SU-DHL-6 (cell line): ENCODE measurements at regions not wholly inside any gene's neighbourhood (a gene's known extent, or its start where the extent isn't known, plus 50 kb on each side); places are given as distances from the start of the nearest gene placed in this dataset.

ENCODE experiments used
- H2AFZ ChIP-seq: fragments of 200-600 bp; sonication (generic); 2 replicates; pipeline ENCODE4 v1.6.1; 2014; ENCODE audit warnings: low read depth, mild to moderate bottlenecking, moderate library complexity, mixed read lengths, antibody characterized with exemption, low read length; ENCODE audit not compliant: severe bottlenecking
- H3F3A ChIP-seq: fragments of 200-600 bp; shearing (Covaris generic); 2 replicates; pipeline ENCODE4 v1.6.0; 2016; ENCODE audit warnings: antibody characterized with exemption, mild to moderate bottlenecking; ENCODE audit not compliant: insufficient read depth
- H3K27ac ChIP-seq: fragments of 200-600 bp; sonication (generic); 2 replicates; pipeline ENCODE4 v1.5.1; 2016; ENCODE audit warnings: low read depth, mild to moderate bottlenecking, low read length, moderate library complexity, mixed read lengths
- H3K27me3 ChIP-seq: fragments of 200-600 bp; sonication (generic), shearing (Covaris generic); 2 replicates; pipeline ENCODE4 v1.6.0; 2014; ENCODE audit warnings: mild to moderate bottlenecking, low read length
- H3K36me3 ChIP-seq: fragments of 200-600 bp; sonication (generic); 2 replicates; pipeline ENCODE4 v1.6.1; 2014; ENCODE audit warnings: mild to moderate bottlenecking, low read length, mixed read lengths
- H3K4me2 ChIP-seq: fragments of 300-600, 200-600 bp; shearing (Covaris generic), sonication (generic); 2 replicates; pipeline ENCODE4 v1.6.0; 2014; ENCODE audit warnings: low read length, low read depth, mild to moderate bottlenecking; ENCODE audit not compliant: poor library complexity, severe bottlenecking
- H3K4me3 ChIP-seq: fragments of 200-600 bp; sonication (generic); 2 replicates; pipeline ENCODE4 v1.5.1; 2014; ENCODE audit warnings: antibody characterized with exemption, low read length, mild to moderate bottlenecking, mixed read lengths; ENCODE audit not compliant: insufficient read depth, poor library complexity, severe bottlenecking
- H3K79me2 ChIP-seq: fragments of 200-600 bp; sonication (generic); 2 replicates; pipeline ENCODE4 v1.6.1; 2014; ENCODE audit warnings: mild to moderate bottlenecking, low read length, moderate library complexity; ENCODE audit not compliant: insufficient read depth
- H3K9ac ChIP-seq: fragments of 200-600 bp; sonication (generic); 2 replicates; pipeline ENCODE4 v1.7.0; 2014; ENCODE audit warnings: mild to moderate bottlenecking, low read length
- H3K9me2 ChIP-seq: fragments of 200-600 bp; sonication (generic); replicated peaks from 2 replicates; pipeline ENCODE4 v1.6.1; 2014; ENCODE audit warnings: low read length; ENCODE audit not compliant: insufficient read depth
- H3K9me3 ChIP-seq: fragments of 200-600 bp; sonication (generic); 2 replicates; pipeline ENCODE4 v1.6.1; 2014; ENCODE audit warnings: low read length, mixed read lengths; ENCODE audit not compliant: insufficient read depth
- H4K20me1 ChIP-seq: fragments of 200-600 bp; sonication (generic); 2 replicates; pipeline ENCODE4 v1.6.1; 2014; ENCODE audit warnings: low read depth, mild to moderate bottlenecking, antibody characterized with exemption, low read length, moderate library complexity, mixed read lengths
- CTCF ChIP-seq: fragments of 200-600 bp; sonication (generic); IDR thresholded peaks from one replicate; pipeline ENCODE4 v1.5.1; 2017; ENCODE audit warnings: antibody characterized with exemption, mild to moderate bottlenecking, low read length, moderate library complexity; ENCODE audit not compliant: insufficient read depth, poor library complexity, severe bottlenecking
- EZH2phosphoT487 ChIP-seq: fragments of 200-600 bp; sonication (generic), shearing (Covaris generic); conservative IDR thresholded peaks from 2 replicates; pipeline ENCODE4 v1.6.1; 2018; ENCODE audit warnings: mild to moderate bottlenecking, antibody characterized with exemption, low read length, moderate library complexity, mixed read lengths

DNA sequence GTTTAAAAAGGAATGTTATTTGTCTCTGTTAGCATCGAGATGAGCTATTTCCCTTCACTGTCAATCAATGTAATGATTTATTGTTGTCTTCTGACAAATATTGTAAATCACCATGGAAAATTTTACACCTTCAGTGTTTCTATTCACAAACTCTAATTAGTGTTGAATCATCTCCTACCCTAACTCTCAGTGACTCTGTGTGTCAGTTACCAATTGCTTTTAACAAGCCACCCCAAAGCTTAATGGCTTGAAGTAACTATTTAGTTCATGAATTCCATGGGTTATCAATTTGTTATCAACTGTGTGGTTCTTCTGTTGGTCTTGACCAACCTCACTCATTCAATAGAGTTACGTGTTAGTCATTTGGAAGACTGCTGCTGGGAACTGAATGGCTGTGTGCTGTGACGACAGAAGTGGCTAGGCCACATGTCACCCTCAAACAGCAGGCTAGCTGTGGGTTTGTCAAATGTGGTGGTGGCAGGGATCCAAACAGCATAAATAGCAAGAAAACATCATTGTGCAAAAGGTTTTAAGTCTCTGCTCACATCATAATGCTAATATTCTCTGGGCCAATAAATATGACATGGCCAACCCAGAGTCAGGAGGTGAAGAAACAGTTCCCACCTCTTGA is 910.8 kb upstream of the CDH2 start:
- TF ChIP-seq EZH2phosphoT487 (no peak), CTCF (no peak)

GRCh38 chr18:29084120-29084519 is 907.2 kb upstream of the CDH2 start:
- no peaks in the 10 kb centered on the region for H3K27me3 ChIP-seq
- TF ChIP-seq CTCF (no peak), EZH2phosphoT487 (no peak)
- H4K20me1 ChIP-seq = no peaks in the 10 kb centered on the region
- no peaks in the 10 kb centered on the region for H3K79me2 ChIP-seq
- no peak overlapping the region for H3K27ac ChIP-seq
- H3K4me3 ChIP-seq = no peak overlapping the region
- H3K9me3 ChIP-seq = no peaks in the 10 kb centered on the region
- H3K36me3 ChIP-seq = no peaks in the 10 kb centered on the region
- no peaks in the 10 kb centered on the region for H3F3A ChIP-seq
- no peak overlapping the region for H3K9ac ChIP-seq
- H3K9me2 ChIP-seq = no peaks in the 10 kb centered on the region
- H3K4me2 ChIP-seq = no peak overlapping the region
- H2AFZ ChIP-seq = no peak overlapping the region

More for the DNA sequence above, 910.8 kb upstream of the CDH2 start:
- Histone ChIP-seq H3F3A (no peaks in the 10 kb centered on the region), H3K4me2 (no peak overlapping the region), H3K9me3 (no peaks in the 10 kb centered on the region), H3K27ac (no peak overlapping the region), H3K4me3 (no peak overlapping the region), H4K20me1 (no peaks in the 10 kb centered on the region), H3K79me2 (no peaks in the 10 kb centered on the region), H2AFZ (no peak overlapping the region), H3K36me3 (no peaks in the 10 kb centered on the region; the same call in 1 of the 2 replicates), H3K9me2 (no peaks in the 10 kb centered on the region), H3K27me3 (no peaks in the 10 kb centered on the region), H3K9ac (no peak overlapping the region)

- Histone ChIP-seq H3K36me3 (no peaks in the 10 kb centered on the region), H4K20me1 (no peaks in the 10 kb centered on the region), H3K27ac (no peak overlapping the region), H3K9ac (no peak overlapping the region), H3K4me2 (no peak overlapping the region), H3K4me3 (no peak overlapping the region), H3K79me2 (no peaks in the 10 kb centered on the region), H3K9me2 (no peaks in the 10 kb centered on the region), H2AFZ (no peak overlapping the region), H3K9me3 (no peaks in the 10 kb centered on the region), H3K27me3 (no peaks in the 10 kb centered on the region), H3F3A (no peaks in the 10 kb centered on the region)
- no peak for TF ChIP-seq EZH2phosphoT487
- TF ChIP-seq CTCF = no peak
These were observed 906.6 kb upstream of the CDH2 start for GRCh38 chr18:29083545-29083944.
